GM19395 (cell line): ENCODE measurements at regions not wholly inside any gene's neighbourhood (a gene's known extent, or its start where the extent isn't known, plus 50 kb on each side); places are given as distances from the start of the nearest gene placed in this dataset.

Experiments used
- ATAC-seq: cut with Tn5 transposase; IDR thresholded peaks from one replicate; pipeline ENCODE4 v1.9.1; 2021; ENCODE audit warnings: mild to moderate bottlenecking, moderate library complexity; ENCODE audit not compliant: unreplicated experiment

- no peak for ATAC-seq
These were observed 56.2 kb downstream of the TAF11L14 start for GRCh38 chr5:17690473-17690872.

GRCh38 chr5:17691762-17692161 is 57.5 kb downstream of the TAF11L14 start:
- ATAC-seq: no peak

DNA sequence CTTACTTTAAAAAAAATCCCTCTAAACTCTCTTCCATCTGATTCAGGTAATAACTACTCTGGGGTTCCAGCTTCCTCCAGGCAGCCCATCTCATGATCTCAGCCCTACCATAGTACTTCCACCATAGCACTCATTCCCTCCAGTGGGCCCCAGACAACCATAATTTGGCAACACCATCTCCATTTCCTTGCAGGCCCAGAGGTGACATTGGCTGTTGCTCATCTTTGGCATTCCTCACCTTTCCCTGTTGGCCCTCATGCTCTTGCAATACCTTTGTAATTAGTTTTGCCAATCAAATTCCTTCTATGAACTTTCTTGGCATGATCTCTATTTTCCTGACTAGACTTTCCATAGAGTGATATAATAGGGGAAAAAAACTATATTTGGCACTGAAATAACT is 60.1 kb downstream of the TAF11L14 start:
- ATAC-seq: no peak

DNA sequence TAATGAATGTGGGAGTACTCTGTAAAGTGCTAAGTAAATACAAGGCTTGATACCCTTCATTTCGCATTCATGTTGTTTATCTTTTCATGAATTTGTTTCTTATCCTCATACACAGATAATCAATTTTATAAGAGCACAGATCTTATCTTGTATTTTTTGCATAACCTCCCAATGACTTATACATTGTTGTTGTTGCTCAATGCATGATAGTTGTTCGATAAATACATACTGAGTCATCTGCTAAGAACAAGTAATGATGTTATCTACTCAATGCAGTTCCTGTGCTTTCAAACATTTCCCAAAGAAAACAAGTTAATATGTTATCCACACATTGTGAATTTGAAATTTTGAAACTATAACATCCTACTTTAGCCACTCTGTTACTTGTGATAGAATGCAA is 60.7 kb downstream of the TAF11L14 start:
- ATAC-seq: no peak

DNA sequence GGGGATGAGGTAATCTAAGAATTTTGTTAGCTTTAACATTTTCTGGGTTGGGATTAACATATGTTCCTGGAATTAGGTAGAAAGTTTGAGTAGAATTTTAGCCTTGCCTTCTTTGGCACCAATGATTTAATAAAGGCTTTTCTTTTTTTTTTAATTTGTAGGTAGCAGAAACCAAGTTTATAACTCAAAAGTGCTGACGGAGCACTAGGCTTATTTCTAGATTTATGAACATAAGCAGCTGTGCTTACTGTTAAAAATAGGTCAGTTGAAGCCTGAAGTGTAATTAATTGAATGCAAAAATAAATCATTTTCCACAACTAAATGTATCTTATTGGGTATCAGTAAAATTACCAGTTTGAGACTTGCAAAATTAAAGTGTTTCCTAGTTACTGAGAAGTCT is 62.4 kb downstream of the TAF11L14 start:
- ATAC-seq: no peak

- ATAC-seq: no peak
These were observed 63.4 kb downstream of the TAF11L14 start for GRCh38 chr5:17697671-17698070.

- ATAC-seq: no peak
These were observed 74.9 kb downstream of the TAF11L14 start for GRCh38 chr5:17709011-17709710.

DNA sequence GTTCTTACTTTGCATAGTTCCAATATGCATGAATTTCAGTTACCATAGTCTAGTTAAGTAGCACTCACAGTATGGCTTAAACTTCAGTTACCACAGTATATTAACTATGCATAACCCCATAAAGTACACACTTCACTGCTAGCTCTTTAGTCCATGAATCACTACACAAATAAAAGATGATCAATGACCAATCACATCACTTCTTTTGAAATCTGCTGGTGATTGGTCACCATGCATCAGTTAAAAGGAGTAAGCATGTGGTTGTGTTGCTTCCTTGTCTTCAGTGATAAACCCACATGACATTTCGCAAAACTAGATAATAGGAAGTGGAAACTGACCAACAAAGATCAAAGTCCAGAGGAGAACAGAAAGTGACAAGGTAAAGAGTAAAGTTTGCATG is 79.0 kb downstream of the TAF11L14 start:
- ATAC-seq: no peak

DNA sequence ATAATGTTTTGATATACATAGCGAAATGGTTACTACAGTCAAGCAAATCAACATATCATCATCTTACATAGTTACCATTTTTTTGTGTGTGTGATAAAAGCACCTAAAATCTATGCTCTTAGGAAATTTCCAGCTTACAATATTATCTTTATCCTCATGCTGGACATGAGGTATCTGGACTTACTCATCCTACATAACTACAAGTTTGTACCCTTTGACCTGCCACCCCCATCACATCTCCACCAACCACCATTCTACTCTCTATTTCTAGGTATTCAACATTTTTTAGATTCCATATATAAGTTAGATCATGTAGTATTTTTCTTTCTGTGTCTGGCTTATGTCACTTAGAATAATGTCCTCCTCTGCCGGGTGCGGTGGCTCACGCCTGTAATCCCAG is 79.9 kb downstream of the TAF11L14 start:
- no peak for ATAC-seq

- ATAC-seq: no peak
These were observed 85.3 kb downstream of the TAF11L14 start for GRCh38 chr5:17719592-17719991.

DNA sequence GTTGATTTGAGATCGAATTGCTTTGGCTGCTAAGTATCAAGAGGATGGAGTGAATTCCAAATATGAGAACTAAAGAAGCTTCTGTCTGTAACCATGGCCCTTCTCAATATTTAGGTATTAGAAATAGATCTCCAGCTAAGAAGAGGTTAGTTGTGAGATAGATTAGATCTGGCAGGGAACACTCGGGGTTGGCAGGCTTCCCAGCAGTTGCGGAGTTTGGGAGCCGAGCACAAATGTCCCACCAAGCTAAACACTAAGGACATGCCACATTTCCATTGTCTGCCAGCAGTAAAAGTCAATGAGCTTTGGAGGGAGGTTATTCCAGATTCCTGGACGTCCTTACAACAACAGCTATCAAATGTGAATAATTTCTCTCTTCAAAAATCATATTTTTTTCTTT is 85.8 kb downstream of the TAF11L14 start:
- ATAC-seq: no peak

DNA sequence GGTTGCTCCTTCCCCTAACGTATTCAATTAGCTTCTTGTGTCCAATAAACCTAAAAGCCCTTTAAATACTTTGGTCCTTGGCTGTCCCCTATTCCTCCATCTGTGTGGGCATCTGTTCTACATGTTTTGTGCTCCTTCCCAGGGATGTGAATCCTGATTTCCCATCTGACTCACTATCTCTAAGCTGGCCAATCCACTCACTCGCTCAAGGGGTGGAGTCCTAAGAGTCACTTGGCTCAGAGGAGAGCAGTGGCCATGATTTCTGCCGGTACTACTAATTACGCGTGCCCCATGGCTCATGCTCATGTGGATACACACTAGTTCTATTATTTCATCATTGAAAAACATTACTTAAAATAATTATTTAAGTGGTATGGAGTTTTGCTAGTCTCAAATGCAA is 89.6 kb downstream of the TAF11L14 start:
- no peak for ATAC-seq

GRCh38 chr5:17727098-17727497 is 92.8 kb downstream of the TAF11L14 start:
- no peak for ATAC-seq

DNA sequence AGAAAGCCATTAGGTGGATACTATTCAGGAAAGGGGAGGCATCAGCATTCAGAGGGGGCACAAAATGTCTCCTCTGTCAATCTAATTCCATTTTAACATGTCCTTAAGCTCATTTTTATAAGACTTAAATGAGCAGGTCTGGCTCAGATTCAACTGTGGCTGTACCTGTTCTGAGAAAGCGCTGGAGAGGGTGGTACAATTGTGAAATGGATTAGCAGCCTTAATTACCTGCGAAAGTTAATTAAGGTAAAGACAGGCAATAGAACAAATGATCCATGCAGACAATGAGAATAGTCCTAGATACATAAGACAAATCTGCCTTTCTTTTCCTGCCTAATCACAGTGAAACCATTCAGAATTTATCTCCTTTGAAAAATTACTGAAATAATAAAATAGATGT is 96.2 kb downstream of the TAF11L14 start:
- no peak for ATAC-seq

- ATAC-seq: no peak
These were observed 98.2 kb downstream of the TAF11L14 start for GRCh38 chr5:17732351-17732923.

GRCh38 chr5:17734011-17734410 is 99.8 kb downstream of the TAF11L14 start:
- no peak for ATAC-seq

DNA sequence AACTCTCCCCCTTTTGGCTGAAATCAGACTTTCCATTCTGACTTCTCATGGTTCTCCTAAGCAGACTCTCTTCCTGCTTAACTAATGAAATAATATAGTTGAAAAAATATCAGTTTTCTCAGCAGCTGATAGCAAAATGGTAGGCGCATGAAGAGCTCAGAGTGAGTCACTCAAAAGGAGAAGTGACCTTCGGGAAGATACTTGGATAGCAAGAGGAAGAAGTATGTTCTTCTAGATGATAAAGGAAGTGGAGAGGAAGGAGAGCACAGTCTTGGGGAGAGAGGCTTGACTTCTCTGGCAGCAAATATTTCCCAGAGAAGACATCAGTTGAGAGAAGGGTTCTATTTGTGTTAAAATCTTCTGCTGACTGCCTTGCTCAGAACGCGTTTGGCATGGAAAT is 101.5 kb downstream of the TAF11L14 start:
- ATAC-seq: no peak

DNA sequence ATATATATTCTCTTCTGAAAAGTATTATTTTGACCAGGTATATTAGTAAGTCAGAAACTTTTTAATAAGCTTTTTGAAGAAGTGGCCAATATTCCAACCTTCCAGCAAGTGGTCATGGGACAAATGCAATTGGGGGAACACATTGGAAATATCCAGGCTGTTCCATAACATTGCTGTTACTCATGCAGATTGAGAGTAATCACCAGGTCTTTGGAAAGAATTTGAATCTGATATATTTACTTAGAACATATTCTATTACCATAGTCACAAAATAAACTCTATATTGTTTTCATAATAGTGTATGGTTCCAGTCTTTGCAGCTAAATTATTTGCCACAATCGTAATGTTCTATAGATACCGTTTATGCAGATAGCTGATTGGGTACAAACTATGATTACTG is 102.8 kb downstream of the TAF11L14 start:
- no peak for ATAC-seq

DNA sequence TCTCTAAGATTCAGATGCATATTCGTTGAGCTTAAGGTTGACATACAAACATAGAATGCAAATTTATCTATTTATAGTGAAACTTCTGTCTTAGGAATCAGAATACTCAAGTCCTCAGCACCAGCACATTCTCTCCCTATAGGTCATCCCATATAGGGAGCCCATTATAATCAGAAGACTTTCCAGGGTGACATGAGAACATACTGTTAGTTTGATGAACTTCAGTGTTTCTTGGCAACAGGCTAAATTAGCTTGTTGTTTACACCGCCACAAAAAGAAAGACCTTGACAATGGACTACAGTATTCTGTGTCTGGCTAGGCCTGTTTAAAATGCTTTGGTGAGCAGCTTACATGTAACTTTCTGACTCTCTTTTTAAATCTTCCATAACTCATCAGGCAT is 104.2 kb downstream of the TAF11L14 start:
- no peak for ATAC-seq

GRCh38 chr5:17743580-17744435 is 109.5 kb downstream of the TAF11L14 start:
- no peak for ATAC-seq

- ATAC-seq: no peak
These were observed 113.9 kb downstream of the TAF11L14 start for GRCh38 chr5:17748201-17748600.

- no peak for ATAC-seq
These were observed 114.7 kb downstream of the TAF11L14 start for GRCh38 chr5:17748941-17749340.
